ENCODE measurements at regions not wholly inside any gene's neighbourhood (a gene's known extent, or its start where the extent isn't known, plus 50 kb on each side); places are given as distances from the start of the nearest gene placed in this dataset.

- TF ChIP-seq POLR2A (IDR thresholded peaks at IDR 0.05) = no peak
- no peak for TF ChIP-seq CTCF (IDR thresholded peaks at IDR 0.05)
These were observed 78.2 kb upstream of the ZNF92 start for GRCh38 chr7:65295409-65295808.

All from lower leg skin (tissue), 3 donors.